Osteocyte (in vitro differentiated cells): ENCODE measurements at regions not wholly inside any gene's neighbourhood (a gene's known extent, or its start where the extent isn't known, plus 50 kb on each side); places are given as distances from the start of the nearest gene placed in this dataset.
"Not testable (repeated sequence)": the region's sequence is repeated elsewhere in the genome, so short reads cannot be mapped to it uniquely, and the experiment has no call there.

Experiments used
- DNase-seq: peaks from one replicate; pipeline ENCODE4 v3.0.0; 2021; ENCODE audit warnings: mixed read lengths; ENCODE audit not compliant: unreplicated experiment; ENCODE audit errors: extremely low spot score
- H3K27ac Mint-ChIP-seq: one replicate; pipeline ENCODE4 v1.8.0; 2021; ENCODE audit warnings: mild to moderate bottlenecking, mixed read lengths; ENCODE audit not compliant: unreplicated experiment
- H3K27me3 Mint-ChIP-seq: one replicate; pipeline ENCODE4 v1.8.0; 2021; ENCODE audit warnings: mixed read lengths; ENCODE audit not compliant: unreplicated experiment
- H3K36me3 Mint-ChIP-seq: one replicate; pipeline ENCODE4 v1.8.0; 2021; ENCODE audit warnings: mixed read lengths; ENCODE audit not compliant: unreplicated experiment
- H3K4me1 Mint-ChIP-seq: one replicate; pipeline ENCODE4 v1.8.0; 2021; ENCODE audit warnings: mixed read lengths; ENCODE audit not compliant: unreplicated experiment
- H3K4me3 Mint-ChIP-seq: one replicate; pipeline ENCODE4 v1.8.0; 2021; ENCODE audit warnings: mild to moderate bottlenecking, moderate library complexity, mixed read lengths; ENCODE audit not compliant: unreplicated experiment
- H3K9me3 Mint-ChIP-seq: one replicate; pipeline ENCODE4 v1.8.0; 2021; ENCODE audit warnings: mixed read lengths; ENCODE audit not compliant: unreplicated experiment
- CTCF ChIP-seq: fragments of 200-600 bp; sonication (generic); IDR thresholded peaks from 2 replicates; pipeline ENCODE4 v1.5.0; 2021; ENCODE audit warnings: antibody characterized with exemption, mild to moderate bottlenecking, moderate library complexity

- no peaks in the 10 kb centered on the region for H3K4me1 Mint-ChIP-seq
- peaks cover 4% of the 10 kb centered on the region for H3K27me3 Mint-ChIP-seq
- TF ChIP-seq CTCF, result no peak
- DNase-seq, result no peak
- H3K4me3 Mint-ChIP-seq, result no peak overlapping the region
- no peaks in the 10 kb centered on the region for H3K9me3 Mint-ChIP-seq
- no peaks in the 10 kb centered on the region for H3K36me3 Mint-ChIP-seq
- no peak overlapping the region for H3K27ac Mint-ChIP-seq
Measured at GRCh38 chr6:16019462-16019861, 109.4 kb upstream of the MYLIP start.

- peaks cover 2% of the 10 kb centered on the region for H3K27me3 Mint-ChIP-seq
- H3K4me3 Mint-ChIP-seq, result no peak overlapping the region
- no peak for TF ChIP-seq CTCF
- no peaks in the 10 kb centered on the region for H3K9me3 Mint-ChIP-seq
- DNase-seq, result no peak
- no peaks in the 10 kb centered on the region for H3K4me1 Mint-ChIP-seq
- H3K27ac Mint-ChIP-seq, result no peak overlapping the region
- no peaks in the 10 kb centered on the region for H3K36me3 Mint-ChIP-seq
Measured at GRCh38 chr6:16018626-16019025, 110.3 kb upstream of the MYLIP start.

GRCh38 chr6:16014325-16014724, 114.6 kb upstream of the MYLIP start:
- not testable (repeated sequence) for H3K36me3 Mint-ChIP-seq, H3K27me3 Mint-ChIP-seq, DNase-seq, H3K4me1 Mint-ChIP-seq, H3K4me3 Mint-ChIP-seq, H3K27ac Mint-ChIP-seq, H3K9me3 Mint-ChIP-seq

- H3K27me3 Mint-ChIP-seq, result peaks cover 24% of the 10 kb centered on the region
- no peaks in the 10 kb centered on the region for H3K9me3 Mint-ChIP-seq
- DNase-seq, result no peak
- H3K4me3 Mint-ChIP-seq, result no peak overlapping the region
- no peaks in the 10 kb centered on the region for H3K36me3 Mint-ChIP-seq
- no peak for TF ChIP-seq CTCF
- no peaks in the 10 kb centered on the region for H3K4me1 Mint-ChIP-seq
- no peak overlapping the region for H3K27ac Mint-ChIP-seq
Measured at GRCh38 chr6:16007146-16007545, 121.7 kb upstream of the MYLIP start.

GRCh38 chr6:16006681-16007080, 122.2 kb upstream of the MYLIP start:
- Mint-ChIP-seq H3K36me3 (no peaks in the 10 kb centered on the region), H3K4me1 (no peaks in the 10 kb centered on the region), H3K27me3 (peaks cover 24% of the 10 kb centered on the region), H3K27ac (no peak overlapping the region), H3K4me3 (no peak overlapping the region), H3K9me3 (no peaks in the 10 kb centered on the region)
- DNase-seq, result no peak
- TF ChIP-seq CTCF, result no peak
